Astrocyte of the cerebellum (primary cell): ENCODE measurements at regions not wholly inside any gene's neighbourhood (a gene's known extent, or its start where the extent isn't known, plus 50 kb on each side); places are given as distances from the start of the nearest gene placed in this dataset.
"Not testable (repeated sequence)": the region's sequence is repeated elsewhere in the genome, so short reads cannot be mapped to it uniquely, and the experiment has no call there.

Source experiments
- DNase-seq: peaks from one replicate; pipeline ENCODE4 v3.0.0-alpha.2; 2011; ENCODE audit warnings: low read depth
- H3K4me3 ChIP-seq: 2 replicates; pipeline ENCODE4 v1.5.1; 2011; ENCODE audit warnings: mild to moderate bottlenecking, low read depth, low read length, moderate library complexity
- in situ Hi-C: cut with HindIII; loops from 2 replicates; pipeline ENCODE4 v1.10.0; 2017; ENCODE audit warnings: low sequenced_read_pairs
- TF ChIP-seq, protein P1 (sequence below): IDR thresholded peaks from 2 replicates; pipeline ENCODE4 v1.5.1; 2012; ENCODE audit warnings: low read length, low read depth, moderate library complexity, mild to moderate bottlenecking; ENCODE audit errors: missing control alignments

DNA sequence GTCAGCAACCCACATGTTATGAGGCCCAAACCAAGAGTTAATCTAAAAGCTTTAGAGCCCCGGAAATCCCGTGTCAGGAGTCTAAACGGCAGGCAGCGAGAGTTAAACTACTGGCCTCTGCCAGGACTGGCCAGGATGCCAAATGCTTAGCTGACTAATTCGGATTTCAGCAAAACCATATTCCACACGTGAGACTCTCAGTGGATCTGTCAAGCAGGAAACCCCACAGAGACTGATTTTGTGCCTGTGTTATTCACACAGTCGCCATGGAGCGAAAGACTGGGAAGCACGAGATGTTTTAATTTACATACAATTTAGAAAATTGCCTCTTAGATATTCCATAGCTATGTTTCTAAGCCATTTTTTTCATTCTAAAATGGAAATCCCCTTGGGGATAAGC is 152.9 kb downstream of the RNASET2 start:
- TF ChIP-seq, protein P1, sequence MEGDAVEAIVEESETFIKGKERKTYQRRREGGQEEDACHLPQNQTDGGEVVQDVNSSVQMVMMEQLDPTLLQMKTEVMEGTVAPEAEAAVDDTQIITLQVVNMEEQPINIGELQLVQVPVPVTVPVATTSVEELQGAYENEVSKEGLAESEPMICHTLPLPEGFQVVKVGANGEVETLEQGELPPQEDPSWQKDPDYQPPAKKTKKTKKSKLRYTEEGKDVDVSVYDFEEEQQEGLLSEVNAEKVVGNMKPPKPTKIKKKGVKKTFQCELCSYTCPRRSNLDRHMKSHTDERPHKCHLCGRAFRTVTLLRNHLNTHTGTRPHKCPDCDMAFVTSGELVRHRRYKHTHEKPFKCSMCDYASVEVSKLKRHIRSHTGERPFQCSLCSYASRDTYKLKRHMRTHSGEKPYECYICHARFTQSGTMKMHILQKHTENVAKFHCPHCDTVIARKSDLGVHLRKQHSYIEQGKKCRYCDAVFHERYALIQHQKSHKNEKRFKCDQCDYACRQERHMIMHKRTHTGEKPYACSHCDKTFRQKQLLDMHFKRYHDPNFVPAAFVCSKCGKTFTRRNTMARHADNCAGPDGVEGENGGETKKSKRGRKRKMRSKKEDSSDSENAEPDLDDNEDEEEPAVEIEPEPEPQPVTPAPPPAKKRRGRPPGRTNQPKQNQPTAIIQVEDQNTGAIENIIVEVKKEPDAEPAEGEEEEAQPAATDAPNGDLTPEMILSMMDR, result no peak
- H3K4me3 ChIP-seq, result no peak overlapping the region
- no peak for DNase-seq
- in situ Hi-C loops, result no loop called here

DNA sequence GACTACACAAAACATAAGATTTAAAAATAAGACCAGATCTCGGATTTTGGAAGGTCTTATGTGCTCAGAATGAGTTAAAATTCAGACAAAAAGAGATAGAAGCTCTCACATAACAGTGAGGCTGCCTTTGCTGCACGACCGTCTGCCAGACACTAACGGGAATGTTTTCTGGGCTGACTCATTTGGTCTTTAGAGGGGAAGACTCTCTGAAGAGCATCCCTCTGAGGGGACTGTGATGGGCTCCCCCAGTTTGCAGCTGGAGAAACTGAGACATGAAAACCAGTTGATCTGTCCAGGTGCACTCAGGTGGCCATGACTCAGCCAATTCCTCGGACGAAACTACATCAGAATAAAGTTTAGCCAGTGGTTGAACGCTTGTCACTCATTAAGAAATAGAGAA is 153.9 kb downstream of the RNASET2 start:
- H3K4me3 ChIP-seq, result no peak overlapping the region
- in situ Hi-C loops, result no loop called here
- no peak for DNase-seq
- TF ChIP-seq, protein P1, result no peak

DNA sequence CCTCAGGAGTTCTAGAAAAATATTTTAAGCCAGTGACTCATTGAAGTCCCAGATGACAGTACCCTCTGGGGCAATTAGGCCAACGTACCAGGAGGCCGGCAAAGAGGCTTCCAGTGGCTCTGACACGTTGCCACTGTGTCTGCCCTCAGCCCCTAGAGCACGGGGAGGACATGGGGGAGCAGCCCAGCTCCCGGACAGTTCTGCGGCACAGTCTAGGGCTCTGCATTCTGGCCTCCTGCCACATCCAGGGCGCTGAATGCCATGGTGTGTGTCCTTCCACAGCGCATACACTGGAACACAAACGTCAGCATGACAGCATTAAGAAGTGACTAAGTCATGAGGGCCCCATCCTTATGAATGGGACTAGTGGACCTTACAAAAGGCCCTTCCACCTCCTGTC is 156.2 kb downstream of the RNASET2 start:
- in situ Hi-C loops, result no loop called here
- no peak for DNase-seq
- TF ChIP-seq, protein P1, result no peak
- H3K4me3 ChIP-seq, result no peak overlapping the region

DNA sequence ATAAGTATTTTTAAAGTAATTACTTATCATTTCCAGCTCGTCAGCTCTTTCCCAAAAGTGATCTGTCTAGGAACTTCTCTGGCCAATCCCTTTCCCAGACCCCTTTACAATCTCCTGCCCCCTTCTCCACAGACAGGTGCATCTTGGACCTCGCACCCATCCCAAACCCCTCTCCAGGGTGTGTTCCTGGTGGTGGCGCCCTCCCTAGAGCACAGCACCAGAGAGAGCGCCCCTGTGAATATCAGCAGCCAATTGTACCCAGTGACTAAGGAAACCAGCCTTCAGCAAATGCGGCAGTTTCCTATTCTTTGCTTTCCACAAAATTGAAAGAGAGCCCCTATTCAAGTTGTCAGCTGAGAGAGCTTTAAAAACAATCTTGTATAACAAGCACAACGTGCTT is 157.7 kb downstream of the RNASET2 start:
- no peak for DNase-seq
- TF ChIP-seq, protein P1, result no peak
- in situ Hi-C loops, result no loop called here
- no peak overlapping the region for H3K4me3 ChIP-seq

DNA sequence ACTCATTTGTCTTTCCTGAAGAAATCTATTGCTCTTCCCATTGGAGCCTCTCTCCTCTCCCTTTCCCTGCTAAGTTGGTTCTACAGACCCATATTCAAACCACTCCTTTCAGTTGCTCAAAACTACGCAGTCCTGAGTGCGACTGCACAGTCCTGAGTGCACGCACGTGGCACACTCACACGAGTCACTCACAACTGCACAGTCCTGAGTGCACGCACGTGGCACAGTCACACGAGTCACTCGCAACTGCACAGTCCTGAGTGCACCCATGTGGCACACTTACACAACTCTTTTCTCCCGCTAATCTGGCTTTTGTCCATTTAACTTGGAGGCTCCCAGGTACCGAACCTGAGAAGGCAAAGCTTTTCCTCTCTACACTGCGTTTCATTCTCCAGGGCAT is 159.7 kb downstream of the RNASET2 start:
- TF ChIP-seq, protein P1, result no peak
- no peak overlapping the region for H3K4me3 ChIP-seq
- in situ Hi-C loops, result no loop called here
- DNase-seq, result no peak

DNA sequence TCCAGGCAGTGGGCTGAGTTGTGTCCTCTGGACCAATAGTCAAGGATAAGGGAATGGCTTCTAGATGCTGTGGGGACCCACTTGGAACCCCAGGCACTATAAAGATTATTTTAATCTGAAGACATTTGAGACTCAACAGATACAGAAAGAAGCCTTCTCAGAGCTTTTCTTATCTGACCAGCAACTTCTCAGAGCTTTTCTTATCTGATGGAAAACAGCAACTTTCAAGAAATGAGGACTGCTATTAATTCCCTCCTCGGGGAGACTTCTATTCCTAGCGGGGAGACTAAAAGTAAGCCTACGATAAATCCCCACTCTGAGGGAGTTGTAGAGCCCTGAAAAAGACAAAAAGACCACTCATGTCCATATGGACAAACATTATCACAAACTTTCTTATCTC is 160.5 kb downstream of the RNASET2 start:
- in situ Hi-C loops, result no loop called here
- TF ChIP-seq, protein P1, result no peak

DNA sequence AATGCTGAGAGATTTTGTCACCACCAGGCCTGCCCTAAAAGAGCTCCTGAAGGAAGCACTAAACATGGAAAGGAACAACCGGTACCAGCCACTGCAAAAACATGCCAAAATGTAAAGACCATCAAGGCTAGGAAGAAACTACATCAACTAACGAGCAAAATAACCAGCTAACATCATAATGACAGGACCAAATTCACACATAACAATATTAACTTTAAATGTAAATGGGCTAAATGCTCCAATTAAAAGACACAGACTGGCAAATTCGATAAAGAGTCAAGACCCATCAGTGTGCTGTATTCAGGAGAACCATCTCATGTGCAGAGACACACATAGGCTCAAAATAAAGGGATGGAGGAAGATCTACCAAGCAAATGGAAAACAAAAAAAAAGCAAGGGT is 163.8 kb upstream of the RPS6KA2 start:
- DNase-seq, H3K4me3 ChIP-seq, in situ Hi-C loops: not testable (repeated sequence)

More for the DNA sequence above, 160.5 kb downstream of the RNASET2 start:
- no peak overlapping the region for H3K4me3 ChIP-seq
- DNase-seq, result no peak

DNA sequence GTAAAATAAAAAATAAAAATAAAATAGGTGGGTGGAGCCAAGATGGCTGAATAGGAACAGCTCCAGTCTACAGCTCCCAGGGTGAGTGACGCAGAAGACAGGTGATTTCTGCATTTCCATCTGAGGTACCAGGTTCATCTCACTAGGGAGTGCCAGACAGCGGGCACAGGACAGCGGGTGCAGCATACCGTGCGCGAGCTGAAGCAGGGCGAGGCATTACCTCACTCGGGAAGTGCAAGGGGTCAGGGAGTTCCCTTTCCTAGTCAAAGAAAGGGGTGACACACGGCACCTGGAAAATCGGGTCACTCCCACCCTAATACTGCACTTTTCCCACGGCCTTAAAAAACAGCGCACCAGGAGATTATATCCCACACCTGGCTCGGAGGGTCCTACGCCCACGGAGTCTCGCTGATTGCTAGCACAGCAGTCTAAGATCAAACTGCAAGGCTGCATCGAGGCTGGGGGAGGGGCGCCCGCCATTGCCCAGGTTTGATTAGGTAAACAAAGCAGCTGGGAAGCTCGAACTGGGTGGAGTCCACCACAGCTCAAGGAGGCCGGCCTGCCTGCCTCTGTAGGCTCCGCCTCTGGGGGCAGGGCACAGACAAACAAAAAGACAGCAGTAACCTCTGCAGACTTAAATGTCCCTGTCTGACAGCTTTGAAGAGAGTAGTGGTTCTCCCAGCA is 161.9 kb upstream of the RPS6KA2 start:
- in situ Hi-C loops, DNase-seq, H3K4me3 ChIP-seq: not testable (repeated sequence)
